Activated CD8-positive, alpha-beta memory T cell treated with anti-CD3 and anti-CD28 coated beads for 48 hours (primary cell): ENCODE measurements at regions not wholly inside any gene's neighbourhood (a gene's known extent, or its start where the extent isn't known, plus 50 kb on each side); places are given as distances from the start of the nearest gene placed in this dataset.
"Not testable (repeated sequence)": the region's sequence is repeated elsewhere in the genome, so short reads cannot be mapped to it uniquely, and the experiment has no call there.

Source experiments
- DNase-seq, 3 experiments: peaks; one replicate each; pipeline ENCODE4 v3.0.0-alpha.2; 2020; ENCODE audit warnings: low read depth in 2 of 3, low spot score in 2 of 3

GRCh38 chr4:11675051-11675800 lies 246.5 kb upstream of the HS3ST1 start:
- DNase-seq: no peak

- DNase-seq: no peak
Observed at GRCh38 chr4:11670304-11670703, 241.6 kb upstream of the HS3ST1 start.

- DNase-seq: no peak
Observed at GRCh38 chr4:11669156-11669555, 240.5 kb upstream of the HS3ST1 start.

- DNase-seq: no peak
Observed at GRCh38 chr4:11663114-11663513, 234.4 kb upstream of the HS3ST1 start.

GRCh38 chr4:11650801-11651596 lies 222.3 kb upstream of the HS3ST1 start:
- DNase-seq: no peak

- DNase-seq: no peak
Observed at GRCh38 chr4:11647433-11647832, 218.7 kb upstream of the HS3ST1 start.

- not testable (repeated sequence) for DNase-seq
Observed at GRCh38 chr4:11643081-11643480, 214.4 kb upstream of the HS3ST1 start.

GRCh38 chr4:11640584-11640983 lies 211.9 kb upstream of the HS3ST1 start:
- DNase-seq: no peak

GRCh38 chr4:11636551-11636950 lies 207.9 kb upstream of the HS3ST1 start:
- no peak for DNase-seq

- no peak for DNase-seq
Observed at GRCh38 chr4:11636031-11636430, 207.3 kb upstream of the HS3ST1 start.

- DNase-seq: no peak
Observed at GRCh38 chr4:11635342-11635741, 206.6 kb upstream of the HS3ST1 start.

GRCh38 chr4:11634283-11634682 lies 205.6 kb upstream of the HS3ST1 start:
- DNase-seq: no peak

GRCh38 chr4:11633430-11633829 lies 204.7 kb upstream of the HS3ST1 start:
- no peak for DNase-seq

GRCh38 chr4:11632483-11632882 lies 203.8 kb upstream of the HS3ST1 start:
- no peak for DNase-seq

GRCh38 chr4:11632025-11632424 lies 203.3 kb upstream of the HS3ST1 start:
- no peak for DNase-seq

- DNase-seq: no peak
Observed at GRCh38 chr4:11631416-11631815, 202.7 kb upstream of the HS3ST1 start.

GRCh38 chr4:11628093-11628725 lies 199.5 kb upstream of the HS3ST1 start:
- DNase-seq: no peak

- DNase-seq: no peak
Observed at GRCh38 chr4:11626066-11626465, 197.4 kb upstream of the HS3ST1 start.

- DNase-seq: no peak
Observed at GRCh38 chr4:11625211-11625610, 196.5 kb upstream of the HS3ST1 start.

- no peak for DNase-seq
Observed at GRCh38 chr4:11624370-11624769, 195.7 kb upstream of the HS3ST1 start.

- no peak for DNase-seq
Observed at GRCh38 chr4:11623726-11624037, 195.0 kb upstream of the HS3ST1 start.
